GM19193 (cell line): ENCODE measurements at regions not wholly inside any gene's neighbourhood (a gene's known extent, or its start where the extent isn't known, plus 50 kb on each side); places are given as distances from the start of the nearest gene placed in this dataset.

ENCODE experiments used
- POLR2A ChIP-seq: IDR thresholded peaks from 4 replicates; pipeline ENCODE4 v1.6.1; 2011; ENCODE audit not compliant: insufficient read depth, insufficient read length; ENCODE audit errors: extremely low read depth

DNA sequence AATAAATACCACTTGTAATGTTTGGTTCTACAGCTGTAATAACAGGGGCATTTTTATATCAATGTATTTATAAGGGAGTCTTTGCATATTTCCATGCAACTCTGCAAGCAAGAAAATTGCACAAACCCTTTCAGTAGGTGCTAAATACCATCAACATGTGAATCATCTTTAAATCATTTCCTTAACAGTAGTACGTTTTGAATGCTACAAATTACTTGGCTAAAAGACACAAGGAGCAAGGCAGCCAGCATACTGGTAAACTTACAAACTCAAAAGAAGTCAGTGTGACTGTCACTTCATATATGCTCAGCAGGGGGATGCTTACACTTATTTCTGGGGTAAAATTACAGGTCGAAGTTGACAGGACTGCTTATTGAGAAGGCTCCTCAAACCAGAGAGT, 402.4 kb downstream of the EFNB2 start:
- no peak for TF ChIP-seq POLR2A

GRCh38 chr13:106132216-106132615, 403.2 kb downstream of the EFNB2 start:
- no peak for TF ChIP-seq POLR2A

DNA sequence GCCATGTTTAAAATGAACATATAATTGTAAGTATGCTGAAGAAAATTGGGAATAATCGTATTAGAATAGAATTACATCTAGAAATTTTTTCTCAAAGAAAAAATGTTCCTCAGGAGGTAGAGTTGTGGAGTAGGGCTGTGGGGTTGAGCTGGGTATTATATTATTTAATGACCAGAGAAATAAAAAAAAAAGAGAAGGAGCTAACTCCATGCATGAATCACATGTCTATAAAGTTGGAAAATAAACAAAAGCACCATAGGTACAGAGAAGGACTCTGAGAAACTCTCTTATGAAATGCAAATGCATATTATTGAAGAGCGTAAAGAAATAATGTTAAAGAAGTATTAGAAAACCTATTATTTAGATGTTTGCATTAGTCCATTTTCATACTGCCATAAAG, 405.5 kb downstream of the EFNB2 start:
- TF ChIP-seq POLR2A: no peak

- TF ChIP-seq POLR2A: no peak
These were observed 406.2 kb downstream of the EFNB2 start for GRCh38 chr13:106129273-106129672.

- no peak for TF ChIP-seq POLR2A
These were observed 413.2 kb downstream of the EFNB2 start for GRCh38 chr13:106122234-106122633.

DNA sequence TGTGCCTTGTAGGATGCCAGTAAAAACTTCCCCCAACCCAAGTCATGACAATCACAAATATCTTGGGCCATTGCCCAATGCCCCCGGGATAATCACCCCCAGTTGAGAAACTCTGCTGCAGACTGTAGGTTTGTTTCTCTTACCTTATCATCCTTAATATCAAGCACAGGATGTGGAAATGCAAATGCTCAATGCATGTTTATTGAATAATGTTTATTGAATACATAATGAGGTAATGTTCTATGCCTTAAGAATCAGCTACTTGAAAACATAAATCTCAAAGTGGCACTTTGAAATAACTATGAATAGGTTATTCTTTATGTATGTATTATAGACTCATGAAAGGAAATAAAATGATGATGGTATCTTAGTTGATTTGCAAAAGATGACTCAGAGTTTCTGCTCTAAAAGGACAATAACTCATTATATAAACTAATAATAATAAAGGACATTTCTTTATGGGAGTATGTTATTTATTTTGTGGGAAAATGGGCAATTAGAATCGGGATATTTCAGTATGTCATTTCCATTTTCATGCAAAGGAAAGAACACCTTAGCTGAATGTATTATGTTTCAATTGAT, 414.2 kb downstream of the EFNB2 start:
- TF ChIP-seq POLR2A: no peak

DNA sequence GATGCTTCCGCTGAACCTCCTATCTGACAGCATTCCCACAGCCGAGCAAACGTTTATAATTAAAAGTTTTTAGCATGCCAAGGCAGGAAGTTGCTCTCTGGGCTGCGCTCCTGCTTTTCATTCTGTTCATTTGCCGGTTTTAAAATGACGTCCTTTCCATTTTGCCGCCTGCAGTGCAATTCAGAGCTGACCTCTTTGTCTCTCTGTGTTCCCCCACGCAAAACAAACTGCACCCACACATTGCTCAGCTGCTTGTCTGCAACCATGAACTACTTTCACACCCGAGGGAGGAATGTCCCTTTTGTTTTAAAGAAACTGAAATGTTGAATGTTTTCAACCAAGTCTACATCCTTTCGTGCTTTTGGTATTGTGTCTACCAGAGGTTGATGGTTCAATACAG, 416.5 kb downstream of the EFNB2 start:
- no peak for TF ChIP-seq POLR2A

DNA sequence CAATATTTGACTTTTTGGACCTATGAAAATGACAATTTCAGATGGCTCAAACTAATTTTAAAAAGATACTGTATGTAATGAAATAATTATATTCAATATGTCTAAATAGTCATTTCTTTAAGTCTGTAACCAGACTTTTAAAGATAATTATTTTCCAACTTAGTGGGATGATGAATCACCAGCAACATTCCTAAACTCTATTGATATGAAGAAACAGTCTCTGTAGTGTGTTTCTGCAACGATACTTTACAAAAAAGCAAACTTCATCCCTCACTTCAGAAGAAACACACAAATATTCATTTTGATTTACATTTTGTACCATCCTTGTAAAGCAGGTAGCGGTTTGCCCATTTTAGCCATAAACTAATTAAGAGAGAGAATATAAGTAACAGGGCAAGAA, 417.4 kb downstream of the EFNB2 start:
- TF ChIP-seq POLR2A: no peak

- TF ChIP-seq POLR2A: no peak
These were observed 417.8 kb downstream of the EFNB2 start for GRCh38 chr13:106117640-106118039.

DNA sequence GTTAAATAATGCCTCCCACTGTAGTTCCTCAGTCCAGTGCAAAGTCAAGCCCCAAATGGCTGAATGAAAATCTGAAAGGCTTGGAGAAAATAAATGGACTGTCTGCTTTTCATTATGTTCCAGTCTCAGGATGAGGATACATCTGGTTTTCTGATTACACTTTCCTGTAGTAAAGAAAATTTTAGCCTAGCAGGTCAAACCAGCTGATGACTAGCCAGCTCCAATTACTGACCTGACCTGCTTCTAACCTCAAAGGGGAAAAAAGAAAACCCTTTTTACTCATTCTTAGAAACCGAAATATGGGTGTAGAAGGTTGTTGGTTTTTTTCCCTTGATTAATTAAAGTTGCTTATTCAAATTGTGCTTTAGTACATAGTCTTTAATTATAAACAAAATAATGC, 418.4 kb downstream of the EFNB2 start:
- TF ChIP-seq POLR2A: no peak

GRCh38 chr13:106115081-106115480, 420.4 kb downstream of the EFNB2 start:
- TF ChIP-seq POLR2A: no peak

DNA sequence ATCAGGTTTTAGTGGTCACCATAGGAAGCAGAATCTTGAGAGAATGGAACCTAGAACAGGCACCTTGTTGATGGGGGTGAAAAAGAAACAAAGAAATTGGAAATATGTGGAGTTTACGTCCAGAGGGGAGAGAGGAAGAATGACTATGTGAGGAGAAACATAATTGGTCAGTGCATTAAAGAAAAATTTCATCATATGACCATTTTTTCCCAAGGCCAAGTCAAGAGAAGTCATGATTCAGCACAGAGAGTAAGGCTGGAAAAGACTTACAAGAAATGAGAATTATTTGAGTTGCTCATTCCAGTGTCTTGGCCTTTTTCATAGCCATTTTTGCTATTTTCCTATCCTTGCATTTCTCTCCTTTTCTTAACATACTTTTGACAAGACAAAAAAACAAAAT, 421.7 kb downstream of the EFNB2 start:
- no peak for TF ChIP-seq POLR2A

DNA sequence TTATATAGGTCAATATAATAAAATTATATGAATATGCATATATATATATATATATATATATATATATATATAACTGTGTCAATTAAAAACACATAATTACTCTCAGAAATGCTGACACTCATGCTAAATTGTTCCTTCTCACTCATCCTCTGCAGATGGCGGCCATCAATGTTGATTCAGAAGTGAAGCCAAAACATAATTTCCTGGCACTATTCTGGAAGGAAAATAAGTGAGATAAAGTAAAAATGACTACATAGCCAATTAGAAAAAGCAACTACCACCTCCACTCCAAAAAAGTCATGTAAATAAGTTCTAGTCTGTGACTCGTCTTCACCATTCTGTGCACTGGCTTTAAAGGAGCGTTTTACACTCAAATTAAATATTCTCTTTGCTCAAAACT, 423.3 kb downstream of the EFNB2 start:
- TF ChIP-seq POLR2A: no peak

DNA sequence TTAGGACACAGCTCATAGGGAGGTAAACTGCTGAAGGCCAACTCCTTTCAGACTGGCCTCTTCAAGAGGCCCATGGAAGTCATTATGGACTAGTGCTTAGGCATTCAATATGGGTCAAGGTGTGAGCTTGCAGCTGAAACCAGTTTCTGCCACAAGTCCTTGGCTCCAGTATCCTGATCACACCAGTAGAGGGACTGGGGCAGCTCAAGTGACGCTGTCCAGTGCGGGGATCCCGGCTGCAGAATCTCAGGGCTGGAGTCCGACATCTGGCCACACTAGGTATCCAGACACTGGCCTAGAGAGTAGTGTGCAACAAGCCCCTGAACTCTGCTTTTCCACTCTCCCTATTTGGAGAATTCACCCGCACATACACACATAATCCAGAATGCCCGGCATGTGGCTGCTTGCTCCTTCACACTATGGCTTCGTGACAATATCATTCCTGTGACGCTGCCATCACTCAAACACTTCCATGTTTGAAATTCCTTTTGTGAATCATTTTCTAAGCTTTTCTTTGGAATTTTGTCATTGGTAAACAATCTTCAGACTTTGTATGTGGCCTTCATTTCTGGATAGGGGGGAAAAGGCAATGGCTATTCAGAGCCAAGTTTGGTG, 425.1 kb downstream of the EFNB2 start:
- TF ChIP-seq POLR2A: no peak

DNA sequence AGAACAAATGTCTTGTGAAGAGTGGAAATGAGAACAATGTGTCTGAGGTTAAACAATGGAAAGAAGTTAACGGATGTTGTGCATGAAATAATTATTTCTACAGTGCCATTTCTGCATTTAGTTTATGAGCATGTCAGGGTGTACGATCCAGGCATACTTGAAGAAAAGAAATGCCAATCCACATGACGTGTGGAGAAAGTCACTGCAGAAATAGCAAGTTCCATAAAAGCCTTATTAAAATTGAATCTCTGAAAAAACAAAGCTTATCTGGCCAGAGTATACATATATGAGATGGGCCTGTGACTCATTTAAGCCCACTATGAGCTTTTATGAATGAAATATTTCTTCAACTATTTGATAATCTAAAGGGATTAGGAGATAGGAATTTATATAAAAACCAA, 426.1 kb downstream of the EFNB2 start:
- no peak for TF ChIP-seq POLR2A

GRCh38 chr13:106108346-106108745, 427.1 kb downstream of the EFNB2 start:
- TF ChIP-seq POLR2A: no peak

- TF ChIP-seq POLR2A: no peak
These were observed 428.4 kb downstream of the EFNB2 start for GRCh38 chr13:106107061-106107460.
